UCSD-AML1 (cell line): ENCODE measurements at regions not wholly inside any gene's neighbourhood (a gene's known extent, or its start where the extent isn't known, plus 50 kb on each side); places are given as distances from the start of the nearest gene placed in this dataset.

Experiments used
- DNase-seq: peaks from one replicate; lab custom pipeline; 2025; ENCODE audit not compliant: unreplicated experiment; lab: John Stamatoyannopoulos, UW

- no peak for DNase-seq
Measured at GRCh38 chr2:145849466-145849865, 1329.5 kb upstream of the ZEB2 start.

DNA sequence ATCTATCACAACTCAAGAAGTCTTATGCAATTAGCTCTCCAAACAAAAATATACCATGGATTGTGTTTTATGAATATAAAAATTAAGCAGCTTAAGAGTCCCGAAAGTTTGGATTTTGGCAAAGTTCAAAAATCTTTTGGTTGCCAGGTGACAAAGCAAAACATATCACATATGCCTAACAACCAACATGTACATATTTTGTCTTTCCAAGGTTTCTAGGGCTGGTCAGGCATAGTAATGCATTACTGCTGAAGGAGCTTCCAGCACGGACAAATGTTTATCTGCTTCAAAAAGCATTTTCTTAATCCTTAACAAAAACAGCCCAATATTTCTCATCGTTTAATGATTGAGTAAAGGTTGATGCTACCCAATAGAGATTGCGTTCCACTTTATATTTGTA lies 1327.1 kb upstream of the ZEB2 start:
- DNase-seq, result no peak

GRCh38 chr2:145845923-145846322 lies 1326.0 kb upstream of the ZEB2 start:
- no peak for DNase-seq

DNA sequence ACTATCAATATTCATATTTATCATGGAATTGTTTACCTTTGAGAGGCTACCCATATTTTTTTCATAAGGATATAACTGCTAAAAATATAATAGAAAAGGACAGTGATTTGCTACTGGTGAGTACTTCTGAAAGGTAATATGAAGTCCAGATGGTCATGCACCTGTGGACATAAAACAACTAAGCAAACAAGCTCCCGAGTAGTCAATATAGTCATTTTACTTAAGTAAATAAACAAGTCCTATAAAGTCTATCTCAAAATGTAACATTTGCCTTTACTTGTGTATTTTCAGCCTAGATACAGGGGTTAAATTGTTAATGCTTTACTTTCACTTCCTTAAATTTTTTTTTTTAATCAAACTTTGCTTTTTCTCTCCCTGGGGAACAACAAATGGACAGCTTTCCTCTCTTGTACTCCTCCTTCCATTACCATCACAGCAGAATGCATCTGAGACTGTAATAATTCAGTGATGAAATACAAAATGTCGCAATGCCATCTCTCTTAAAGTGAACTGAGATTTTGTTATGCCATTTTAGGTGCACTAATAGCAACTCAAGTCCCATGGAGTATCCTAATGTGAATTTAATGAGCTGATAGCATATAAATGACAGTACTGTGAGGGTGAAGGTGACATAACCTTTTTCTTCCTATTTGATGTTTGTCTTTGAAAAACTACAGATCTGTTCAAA lies 1325.4 kb upstream of the ZEB2 start:
- no peak for DNase-seq

- DNase-seq, result no peak
Measured at GRCh38 chr2:145841973-145842372, 1322.1 kb upstream of the ZEB2 start.

GRCh38 chr2:145836986-145837385 lies 1317.1 kb upstream of the ZEB2 start:
- DNase-seq, result no peak

DNA sequence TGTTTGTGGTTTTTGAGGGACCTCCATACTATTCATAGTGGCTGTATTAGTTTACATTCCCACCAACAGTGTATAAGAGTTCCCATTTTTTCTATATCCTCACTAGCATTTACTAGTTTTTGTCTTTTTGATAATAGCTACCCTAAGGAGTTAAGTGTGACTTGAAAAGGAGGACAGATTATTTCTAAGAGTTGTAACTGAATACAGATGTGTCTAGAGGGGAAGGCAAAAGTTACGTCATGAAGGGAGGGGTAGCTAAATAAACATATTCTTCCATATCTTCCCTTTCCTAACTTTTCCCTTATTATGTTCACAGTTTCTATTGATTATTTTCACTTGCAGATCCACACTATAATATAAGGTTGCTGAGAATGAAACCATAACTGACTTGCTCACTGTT lies 1315.7 kb upstream of the ZEB2 start:
- no peak for DNase-seq

- DNase-seq, result no peak
Measured at GRCh38 chr2:145832681-145833080, 1312.8 kb upstream of the ZEB2 start.

DNA sequence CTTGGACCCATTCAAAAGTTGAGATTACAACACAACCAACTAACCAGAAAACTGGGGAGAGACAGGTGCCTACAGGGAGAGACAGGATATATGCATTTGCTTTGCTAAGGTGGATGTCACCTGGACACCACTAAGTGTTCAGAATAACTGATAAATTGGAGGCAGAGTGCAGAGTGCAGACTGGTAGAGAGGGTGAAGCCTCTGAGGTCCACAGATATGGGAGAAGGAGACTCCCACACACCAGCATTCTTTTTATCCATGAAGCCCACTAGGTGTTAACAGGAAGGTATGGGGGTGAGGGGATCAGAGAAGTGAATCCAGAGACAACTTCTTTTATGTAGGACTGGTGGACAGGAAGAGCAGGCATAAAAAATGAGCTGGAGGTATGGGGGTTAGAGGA lies 1310.0 kb upstream of the ZEB2 start:
- DNase-seq, result no peak

DNA sequence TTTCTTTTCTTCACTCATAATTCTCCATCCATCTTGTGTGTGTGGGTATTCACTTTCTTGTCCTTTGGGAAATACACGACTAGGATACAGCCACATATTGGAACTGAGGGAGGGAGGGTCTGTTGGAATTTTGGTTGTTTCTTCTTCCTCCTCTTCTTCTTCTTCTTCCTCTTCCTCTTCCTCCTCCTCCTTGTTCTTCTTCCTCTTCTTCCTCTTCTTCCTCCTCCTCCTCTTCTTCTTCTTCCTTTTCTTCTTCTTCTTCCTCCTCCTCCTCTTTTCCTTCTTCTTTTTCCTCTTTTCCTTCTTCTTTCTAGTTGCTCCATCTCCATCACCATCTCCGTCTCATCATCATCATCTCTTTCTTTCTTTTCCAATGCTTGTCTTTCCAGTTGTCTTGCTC lies 1307.3 kb upstream of the ZEB2 start:
- no peak for DNase-seq

DNA sequence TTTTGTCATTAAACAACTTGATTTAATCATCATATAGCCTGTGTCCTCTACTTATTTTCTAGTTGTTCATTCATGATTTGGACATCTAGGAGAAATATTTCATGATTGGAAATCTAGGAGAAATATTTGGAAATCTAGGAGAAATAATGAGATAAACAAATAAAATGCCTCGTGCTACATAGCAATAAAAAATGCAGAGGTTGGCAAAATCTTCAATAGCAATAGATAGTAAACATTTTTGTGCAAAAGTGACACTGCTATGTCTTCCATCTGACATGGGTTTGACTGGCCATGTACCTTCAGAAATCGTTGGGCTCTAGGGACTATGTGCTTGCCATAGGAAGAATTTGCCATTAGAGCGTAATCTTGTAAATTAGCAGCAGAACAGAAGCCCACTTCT lies 1304.5 kb upstream of the ZEB2 start:
- DNase-seq, result no peak

GRCh38 chr2:145822892-145823534 lies 1303.1 kb upstream of the ZEB2 start:
- no peak for DNase-seq

- DNase-seq, result no peak
Measured at GRCh38 chr2:145820651-145821050, 1300.7 kb upstream of the ZEB2 start.

DNA sequence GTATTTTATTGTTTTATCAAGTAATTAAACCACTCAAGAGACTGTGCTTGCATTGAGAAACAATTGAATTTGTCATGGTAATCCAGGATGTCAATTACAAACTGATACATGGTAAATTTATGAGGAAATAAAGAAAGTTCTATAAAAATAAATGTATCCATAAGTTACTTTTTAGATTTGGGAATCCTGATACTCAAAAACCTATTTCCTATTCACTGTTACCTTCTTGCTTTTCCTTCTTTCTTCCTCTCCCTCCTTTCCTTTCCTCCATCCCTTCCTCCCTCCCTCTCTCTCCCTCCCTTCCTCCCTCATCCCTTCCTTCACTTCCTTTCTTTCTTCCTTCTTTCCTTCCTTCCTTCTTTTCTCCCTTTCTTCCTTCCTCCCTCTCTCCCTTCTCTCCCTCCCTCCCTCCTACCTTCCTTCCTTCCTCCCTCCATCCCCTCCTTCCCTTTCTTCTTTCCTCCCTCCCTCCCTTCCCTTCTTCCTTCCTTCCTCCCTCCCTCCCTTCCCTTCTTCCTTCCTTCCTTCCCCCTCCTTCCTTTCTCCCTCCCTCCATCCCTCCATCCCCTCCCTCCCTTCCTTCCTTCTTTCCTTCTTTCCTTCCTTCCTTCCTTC lies 1299.1 kb upstream of the ZEB2 start:
- DNase-seq, result no peak

DNA sequence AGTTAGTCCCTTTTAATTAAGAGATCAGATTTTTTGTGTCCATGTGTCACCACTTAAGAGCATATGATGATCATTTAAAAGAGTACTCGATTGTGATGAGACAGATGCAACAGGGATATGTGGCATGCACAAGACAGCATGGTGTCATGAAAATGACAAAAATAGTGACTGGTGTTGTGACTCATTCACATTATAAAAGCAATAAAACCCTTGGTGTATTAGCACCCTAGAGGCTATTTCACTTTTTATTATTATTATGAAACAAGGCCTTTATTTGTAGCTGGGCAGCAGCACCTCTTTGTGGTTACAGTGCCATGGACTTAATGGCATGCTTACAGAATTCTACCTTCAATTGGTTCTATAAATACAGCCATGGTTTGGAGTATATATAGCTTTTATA lies 1296.0 kb upstream of the ZEB2 start:
- DNase-seq, result no peak

GRCh38 chr2:145813481-145813880 lies 1293.6 kb upstream of the ZEB2 start:
- DNase-seq, result no peak

- no peak for DNase-seq
Measured at GRCh38 chr2:145812165-145812554, 1292.2 kb upstream of the ZEB2 start.

- no peak for DNase-seq
Measured at GRCh38 chr2:145811276-145812164, 1291.6 kb upstream of the ZEB2 start.

GRCh38 chr2:145807968-145808367 lies 1288.0 kb upstream of the ZEB2 start:
- DNase-seq, result no peak

- no peak for DNase-seq
Measured at GRCh38 chr2:145807554-145807953, 1287.6 kb upstream of the ZEB2 start.

DNA sequence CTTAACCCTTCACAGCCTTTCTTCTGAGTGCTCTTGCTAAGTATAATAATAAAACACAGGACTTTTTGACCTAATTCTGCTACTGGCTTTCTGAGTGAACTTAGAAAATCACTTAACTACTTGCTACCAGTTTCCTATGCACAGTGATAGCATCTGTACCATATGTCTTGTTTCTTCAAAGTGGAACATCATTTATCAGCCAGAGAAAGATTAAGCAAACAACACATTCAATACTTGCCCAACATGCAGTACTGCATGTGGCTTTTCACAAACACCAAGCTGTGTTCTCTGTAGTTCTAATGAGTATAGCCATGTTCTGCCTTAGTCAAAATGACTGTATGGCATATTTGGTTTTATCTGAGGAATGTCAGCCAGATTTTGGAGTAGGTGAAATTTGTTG lies 1286.6 kb upstream of the ZEB2 start:
- DNase-seq, result no peak

- no peak for DNase-seq
Measured at GRCh38 chr2:145802133-145802532, 1282.2 kb upstream of the ZEB2 start.
